PC-3 (cell line): ENCODE measurements at regions not wholly inside any gene's neighbourhood (a gene's known extent, or its start where the extent isn't known, plus 50 kb on each side); places are given as distances from the start of the nearest gene placed in this dataset.

Source experiments
- ATAC-seq: fragments of 200-7000 bp; cut with Tn5 transposase; 2 replicates; pipeline ENCODE4 v1.9.1; 2020; ENCODE audit warnings: mild to moderate bottlenecking, moderate library complexity
- BruUV-seq: library from RNA; stranded (reverse); fragments of 400-500 nt; replicated peaks from 2 replicates; lab custom pipeline; 2021; lab: Mats Ljungman, UMichigan
- CTCF ChIA-PET: fragments of 300-600 bp; sonication (Branson Sonifier 250); formaldehyde crosslinking; loops from one replicate; lab custom pipeline; 2022; ENCODE audit warnings: antibody characterized with exemption; lab: Charles Lee
- POLR2A ChIA-PET: fragments of 300-600 bp; sonication (Branson Sonifier 250); formaldehyde crosslinking; loops from one replicate; lab custom pipeline; 2022; ENCODE audit warnings: antibody characterized with exemption; ENCODE audit not compliant: unreplicated experiment; lab: Charles Lee
- DNase-seq: peaks from one replicate; pipeline ENCODE4 v3.0.0-alpha.2; 2015
- H2AFZ ChIP-seq: fragments of 300-600 bp; sonication (generic); 2 replicates; pipeline ENCODE4 v1.6.0; 2016; ENCODE audit warnings: antibody characterized with exemption, low read length
- H3F3A ChIP-seq: fragments of 300-600 bp; sonication (generic); one replicate; pipeline ENCODE4 v1.6.0; 2017; ENCODE audit warnings: antibody characterized with exemption, low read length, control low read depth, mild to moderate bottlenecking; ENCODE audit not compliant: unreplicated experiment
- H3K27ac ChIP-seq: fragments of 300-600 bp; sonication (generic); 2 replicates; pipeline ENCODE4 v1.5.1; 2016; ENCODE audit warnings: mild to moderate bottlenecking, low read length
- H3K27me3 ChIP-seq: fragments of 300-600 bp; sonication (generic); 2 replicates; pipeline ENCODE4 v1.6.1; 2016; ENCODE audit warnings: low read length, mixed read lengths
- H3K36me3 ChIP-seq: fragments of 300-600 bp; sonication (generic); 2 replicates; pipeline ENCODE4 v1.6.1; 2016; ENCODE audit warnings: low read depth, mixed run types, low read length, mixed read lengths
- H3K4me1 ChIP-seq: fragments of 300-600 bp; sonication (generic); 2 replicates; pipeline ENCODE4 v1.5.1; 2016; ENCODE audit warnings: low read length; ENCODE audit not compliant: insufficient read depth
- H3K4me2 ChIP-seq: fragments of 300-600 bp; sonication (generic); 2 replicates; pipeline ENCODE4 v1.6.0; 2016; ENCODE audit warnings: low read length
- H3K4me3 ChIP-seq: fragments of 300-600 bp; sonication (generic); 2 replicates; pipeline ENCODE4 v1.5.1; 2016; ENCODE audit warnings: mild to moderate bottlenecking, low read length, mixed read lengths
- H3K79me2 ChIP-seq: fragments of 300-600 bp; sonication (generic); 2 replicates; pipeline ENCODE4 v1.6.1; 2017; ENCODE audit warnings: low read length, mixed read lengths
- H3K9ac ChIP-seq: fragments of 300-600 bp; sonication (generic); 2 replicates; pipeline ENCODE4 v1.6.0; 2016; ENCODE audit warnings: mild to moderate bottlenecking, low read length
- H3K9me2 ChIP-seq: fragments of 300-600 bp; sonication (generic); replicated peaks from 2 replicates; pipeline ENCODE4 v1.6.1; 2016; ENCODE audit warnings: mixed run types, low read length, mixed read lengths
- H3K9me3 ChIP-seq: fragments of 300-600 bp; sonication (generic); 2 replicates; pipeline ENCODE4 v1.6.1; 2016; ENCODE audit warnings: low read length, mixed read lengths
- H4K20me1 ChIP-seq: fragments of 300-600 bp; sonication (generic); 2 replicates; pipeline ENCODE4 v1.6.1; 2016; ENCODE audit warnings: low read length, mixed read lengths
- CTCF ChIP-seq: fragments of 300-600 bp; sonication (generic); conservative IDR thresholded peaks from 2 replicates; pipeline ENCODE4 v1.5.1; 2017; ENCODE audit warnings: antibody characterized with exemption, low read depth, mild to moderate bottlenecking, low read length
- EZH2 ChIP-seq: fragments of 300-600 bp; sonication (generic); IDR thresholded peaks from one replicate; pipeline ENCODE4 v1.6.1; 2017; ENCODE audit warnings: antibody characterized with exemption, mild to moderate bottlenecking, low read length; ENCODE audit not compliant: unreplicated experiment
- EZH2phosphoT487 ChIP-seq: fragments of 300-600 bp; sonication (generic); IDR thresholded peaks from 2 replicates; pipeline ENCODE4 v1.6.1; 2018; ENCODE audit warnings: mild to moderate bottlenecking, antibody characterized with exemption, low read length, borderline replicate concordance
- intact Hi-C: fragments of 100-400 bp; cut with micrococcal nuclease; formaldehyde crosslinking; loops from 2 replicates; pipeline ENCODE4 v1.9.0; 2023

GRCh38 chr12:69015017-69015416 lies 82.0 kb upstream of the CPM start:
- no peaks in the 10 kb centered on the region for H3K36me3 ChIP-seq
- no peak overlapping the region for H2AFZ ChIP-seq
- no peaks in the 10 kb centered on the region for H3K79me2 ChIP-seq
- BruUV-seq, result no TSS peak
- no peaks in the 10 kb centered on the region for H3K9me3 ChIP-seq
- ATAC-seq (no peak), DNase-seq (no peak)
- no peaks in the 10 kb centered on the region for H3K4me1 ChIP-seq
- no peak overlapping the region for H3K4me2 ChIP-seq
- H3F3A ChIP-seq, result no peaks in the 10 kb centered on the region
- CTCF ChIA-PET, result no interaction called here
- H3K27me3 ChIP-seq, result no peaks in the 10 kb centered on the region
- H4K20me1 ChIP-seq, result no peaks in the 10 kb centered on the region
- no peak overlapping the region for H3K4me3 ChIP-seq
- H3K9ac ChIP-seq, result no peak overlapping the region
- no peak for TF ChIP-seq EZH2phosphoT487
- no peak for TF ChIP-seq EZH2
- no peak for TF ChIP-seq CTCF
- H3K9me2 ChIP-seq, result no peaks in the 10 kb centered on the region
- POLR2A ChIA-PET, result no interaction called here
- intact Hi-C loops, result no loop called here
- H3K27ac ChIP-seq, result no peak overlapping the region

GRCh38 chr12:69015831-69016230 lies 82.9 kb upstream of the CPM start:
- DNase-seq (no peak), ATAC-seq (no peak)
- Histone ChIP-seq H3K27ac (no peak overlapping the region), H4K20me1 (no peaks in the 10 kb centered on the region), H3K36me3 (no peaks in the 10 kb centered on the region), H3K4me1 (no peaks in the 10 kb centered on the region), H3K4me2 (no peak overlapping the region), H3K27me3 (no peaks in the 10 kb centered on the region), H3K4me3 (no peak overlapping the region), H3K9me3 (no peaks in the 10 kb centered on the region), H2AFZ (no peak overlapping the region), H3K9me2 (no peaks in the 10 kb centered on the region), H3K9ac (no peak overlapping the region), H3K79me2 (no peaks in the 10 kb centered on the region), H3F3A (no peaks in the 10 kb centered on the region)
- POLR2A ChIA-PET, result no interaction called here
- CTCF ChIA-PET, result no interaction called here
- no TSS peak for BruUV-seq
- intact Hi-C loops, result no loop called here
- TF ChIP-seq EZH2, result no peak
- no peak for TF ChIP-seq CTCF
- TF ChIP-seq EZH2phosphoT487, result no peak

GRCh38 chr12:69019082-69019481 lies 86.1 kb upstream of the CPM start:
- H3K9me2 ChIP-seq, result no peaks in the 10 kb centered on the region
- intact Hi-C loops, result no loop called here
- no peaks in the 10 kb centered on the region for H4K20me1 ChIP-seq
- no peak for DNase-seq
- ChIA-PET POLR2A (no interaction called here), CTCF (no interaction called here)
- H3K9ac ChIP-seq, result no peak overlapping the region
- H3K9me3 ChIP-seq, result no peaks in the 10 kb centered on the region
- H3K79me2 ChIP-seq, result no peaks in the 10 kb centered on the region
- no peak for TF ChIP-seq CTCF
- TF ChIP-seq EZH2phosphoT487, result no peak
- TF ChIP-seq EZH2, result no peak
- BruUV-seq, result no TSS peak
- H3K27me3 ChIP-seq, result no peaks in the 10 kb centered on the region
- H3K36me3 ChIP-seq, result no peaks in the 10 kb centered on the region
- H3K27ac ChIP-seq, result no peak overlapping the region
- H3F3A ChIP-seq, result no peaks in the 10 kb centered on the region
- no peak for ATAC-seq
- no peak overlapping the region for H3K4me3 ChIP-seq
- H3K4me1 ChIP-seq, result peaks cover 4% of the 10 kb centered on the region
- H2AFZ ChIP-seq, result no peak overlapping the region
- no peak overlapping the region for H3K4me2 ChIP-seq
